HFFc6 (cell line): ENCODE measurements at regions not wholly inside any gene's neighbourhood (a gene's known extent, or its start where the extent isn't known, plus 50 kb on each side); places are given as distances from the start of the nearest gene placed in this dataset.
"Not testable (repeated sequence)": the region's sequence is repeated elsewhere in the genome, so short reads cannot be mapped to it uniquely, and the experiment has no call there.

ENCODE experiments used
- DNase-seq: peaks from one replicate; pipeline ENCODE4 v3.0.0-alpha.2; 2018
- H3K27ac Mint-ChIP-seq: 2 replicates; pipeline ENCODE4 v1.8.0; 2020; ENCODE audit warnings: mild to moderate bottlenecking, mixed read lengths
- H3K27me3 Mint-ChIP-seq: 2 replicates; pipeline ENCODE4 v1.8.0; 2021; ENCODE audit warnings: mild to moderate bottlenecking, moderate library complexity, mixed read lengths; ENCODE audit not compliant: insufficient read depth
- H3K36me3 Mint-ChIP-seq: 2 replicates; pipeline ENCODE4 v1.8.0; 2021; ENCODE audit warnings: low read depth, mixed read lengths
- H3K4me1 Mint-ChIP-seq: 2 replicates; pipeline ENCODE4 v1.8.0; 2020; ENCODE audit warnings: low read depth, mixed read lengths
- H3K4me3 Mint-ChIP-seq: 2 replicates; pipeline ENCODE4 v1.8.0; 2020; ENCODE audit warnings: mild to moderate bottlenecking, moderate library complexity, mixed read lengths
- H3K9me3 Mint-ChIP-seq: 2 replicates; pipeline ENCODE4 v1.8.0; 2020; ENCODE audit warnings: mild to moderate bottlenecking, mixed read lengths
- TF ChIP-seq, protein P1 (sequence below): fragments of 200-600 bp; sonication (generic); IDR thresholded peaks from 2 replicates; pipeline ENCODE4 v1.5.0; 2021; ENCODE audit warnings: antibody characterized with exemption, mild to moderate bottlenecking

DNA sequence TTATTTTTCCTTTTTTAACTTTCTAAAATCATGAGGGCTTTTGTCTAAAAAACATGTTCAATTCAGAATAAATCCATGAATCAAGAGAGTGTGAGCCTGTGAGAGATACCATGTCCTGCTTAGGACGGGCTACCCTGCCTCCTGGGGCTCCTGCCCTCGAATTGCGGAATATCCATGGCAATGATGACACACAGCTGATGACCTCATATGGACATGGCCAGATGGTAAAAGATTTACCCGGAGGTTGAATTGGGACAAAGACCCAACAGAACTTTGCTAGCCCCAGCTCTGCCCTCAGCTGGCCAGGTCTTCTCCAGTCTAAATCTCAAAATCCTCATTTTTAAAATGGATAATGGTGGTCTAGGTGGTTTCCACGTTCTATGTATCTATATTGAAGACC is 538.1 kb upstream of the API5 start:
- no peaks in the 10 kb centered on the region for H3K4me1 Mint-ChIP-seq
- H3K4me3 Mint-ChIP-seq, result no peak overlapping the region
- peaks cover 23% of the 10 kb centered on the region for H3K9me3 Mint-ChIP-seq
- no peaks in the 10 kb centered on the region for H3K36me3 Mint-ChIP-seq
- DNase-seq, result no peak
- H3K27ac Mint-ChIP-seq, result no peak overlapping the region
- H3K27me3 Mint-ChIP-seq, result no peaks in the 10 kb centered on the region
- TF ChIP-seq, protein P1, sequence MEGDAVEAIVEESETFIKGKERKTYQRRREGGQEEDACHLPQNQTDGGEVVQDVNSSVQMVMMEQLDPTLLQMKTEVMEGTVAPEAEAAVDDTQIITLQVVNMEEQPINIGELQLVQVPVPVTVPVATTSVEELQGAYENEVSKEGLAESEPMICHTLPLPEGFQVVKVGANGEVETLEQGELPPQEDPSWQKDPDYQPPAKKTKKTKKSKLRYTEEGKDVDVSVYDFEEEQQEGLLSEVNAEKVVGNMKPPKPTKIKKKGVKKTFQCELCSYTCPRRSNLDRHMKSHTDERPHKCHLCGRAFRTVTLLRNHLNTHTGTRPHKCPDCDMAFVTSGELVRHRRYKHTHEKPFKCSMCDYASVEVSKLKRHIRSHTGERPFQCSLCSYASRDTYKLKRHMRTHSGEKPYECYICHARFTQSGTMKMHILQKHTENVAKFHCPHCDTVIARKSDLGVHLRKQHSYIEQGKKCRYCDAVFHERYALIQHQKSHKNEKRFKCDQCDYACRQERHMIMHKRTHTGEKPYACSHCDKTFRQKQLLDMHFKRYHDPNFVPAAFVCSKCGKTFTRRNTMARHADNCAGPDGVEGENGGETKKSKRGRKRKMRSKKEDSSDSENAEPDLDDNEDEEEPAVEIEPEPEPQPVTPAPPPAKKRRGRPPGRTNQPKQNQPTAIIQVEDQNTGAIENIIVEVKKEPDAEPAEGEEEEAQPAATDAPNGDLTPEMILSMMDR, result no peak

DNA sequence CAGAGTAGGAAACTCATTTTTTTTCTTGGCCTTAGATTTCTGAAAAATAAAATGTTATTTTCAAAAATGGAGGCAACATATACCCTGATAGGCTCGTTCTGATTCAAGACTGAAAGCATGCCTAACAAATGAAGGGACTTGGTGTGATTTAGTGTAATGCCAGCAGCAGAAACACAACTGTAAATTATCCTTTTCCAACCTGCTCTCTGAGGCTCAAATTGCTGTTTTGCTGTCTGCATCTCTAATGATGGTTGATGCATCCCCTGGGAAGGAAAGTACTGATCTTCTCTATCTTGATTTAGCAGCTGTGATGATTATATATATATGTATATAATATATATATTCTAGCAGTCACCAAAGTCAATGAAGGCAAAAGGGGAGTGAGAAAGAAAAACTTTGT is 537.2 kb upstream of the API5 start:
- no peak for DNase-seq
- Mint-ChIP-seq H3K36me3 (no peaks in the 10 kb centered on the region), H3K27me3 (no peaks in the 10 kb centered on the region), H3K27ac (no peak overlapping the region), H3K4me1 (no peaks in the 10 kb centered on the region), H3K9me3 (peaks cover 23% of the 10 kb centered on the region), H3K4me3 (no peak overlapping the region)
- TF ChIP-seq, protein P1, result no peak

DNA sequence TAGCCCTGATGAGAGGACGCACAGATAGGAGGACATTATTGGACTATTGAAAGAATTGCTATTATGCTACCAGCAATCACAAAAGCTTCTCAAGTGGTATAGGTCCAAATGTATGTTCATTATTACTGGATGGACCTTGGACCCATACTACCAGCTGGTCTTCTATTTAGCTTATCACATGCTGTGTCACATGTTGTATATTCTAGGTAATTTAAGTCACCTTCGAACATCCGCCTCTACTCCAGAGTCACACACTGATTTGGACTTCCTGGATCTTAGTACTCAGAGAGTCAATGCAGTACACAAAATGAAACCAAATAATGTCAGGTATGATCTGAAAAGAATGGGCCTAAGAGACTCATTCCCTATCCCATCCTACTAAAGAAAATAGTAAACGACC is 534.0 kb upstream of the API5 start:
- Mint-ChIP-seq H3K4me1 (no peaks in the 10 kb centered on the region), H3K9me3 (peaks cover 23% of the 10 kb centered on the region), H3K36me3 (no peaks in the 10 kb centered on the region), H3K4me3 (no peak overlapping the region), H3K27ac (no peak overlapping the region), H3K27me3 (no peaks in the 10 kb centered on the region; the same call in 1 of the 2 replicates)
- TF ChIP-seq, protein P1, result no peak
- no peak for DNase-seq

DNA sequence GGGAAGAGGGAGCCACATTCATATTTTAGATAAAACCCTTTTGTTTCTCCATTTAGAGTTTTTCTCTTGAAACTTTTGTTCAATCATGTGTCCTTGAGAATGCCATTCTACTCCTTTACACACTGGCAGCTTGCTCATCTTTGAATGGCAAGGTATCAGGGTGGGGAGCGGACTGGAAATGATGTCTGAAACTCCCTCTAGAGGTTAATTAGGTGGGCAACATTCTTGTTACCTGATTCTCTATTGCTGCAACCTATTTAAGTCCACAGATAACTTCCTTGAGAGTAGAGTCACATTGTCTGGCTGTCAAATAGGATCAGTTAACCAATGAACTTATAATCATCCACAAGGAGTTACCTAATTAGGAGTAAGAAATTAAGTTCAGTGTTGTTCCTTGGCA is 533.6 kb upstream of the API5 start:
- Mint-ChIP-seq H3K9me3 (peaks cover 19% of the 10 kb centered on the region), H3K4me1 (no peaks in the 10 kb centered on the region), H3K36me3 (no peaks in the 10 kb centered on the region), H3K27ac (no peak overlapping the region), H3K27me3 (no peaks in the 10 kb centered on the region; the same call in 1 of the 2 replicates), H3K4me3 (no peak overlapping the region)
- DNase-seq, result no peak
- TF ChIP-seq, protein P1, result no peak

DNA sequence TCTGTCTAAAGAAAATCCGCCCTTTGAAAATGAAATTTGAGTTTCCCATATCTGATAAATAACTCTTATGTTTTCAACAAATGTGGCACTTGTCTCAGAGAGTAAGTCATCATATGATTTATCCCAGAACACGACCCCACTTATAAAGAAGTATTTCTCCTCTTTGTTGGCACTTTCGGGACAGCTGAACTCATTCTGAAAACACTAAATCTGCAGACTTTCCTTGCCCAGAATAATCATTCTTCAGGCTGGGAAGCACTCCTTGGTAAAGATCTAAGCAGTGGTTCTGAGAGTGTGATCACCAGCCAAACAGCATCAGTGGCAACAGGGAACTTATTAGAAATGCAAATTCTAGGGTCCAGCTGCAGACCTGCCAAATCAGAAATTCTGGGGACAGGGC is 532.2 kb upstream of the API5 start:
- H3K27ac Mint-ChIP-seq, result no peak overlapping the region
- H3K9me3 Mint-ChIP-seq, result peaks cover 16% of the 10 kb centered on the region
- no peak overlapping the region for H3K4me3 Mint-ChIP-seq
- H3K36me3 Mint-ChIP-seq, result no peaks in the 10 kb centered on the region
- no peaks in the 10 kb centered on the region for H3K4me1 Mint-ChIP-seq
- H3K27me3 Mint-ChIP-seq, result no peaks in the 10 kb centered on the region; the same call in 1 of the 2 replicates
- TF ChIP-seq, protein P1, result no peak
- no peak for DNase-seq

DNA sequence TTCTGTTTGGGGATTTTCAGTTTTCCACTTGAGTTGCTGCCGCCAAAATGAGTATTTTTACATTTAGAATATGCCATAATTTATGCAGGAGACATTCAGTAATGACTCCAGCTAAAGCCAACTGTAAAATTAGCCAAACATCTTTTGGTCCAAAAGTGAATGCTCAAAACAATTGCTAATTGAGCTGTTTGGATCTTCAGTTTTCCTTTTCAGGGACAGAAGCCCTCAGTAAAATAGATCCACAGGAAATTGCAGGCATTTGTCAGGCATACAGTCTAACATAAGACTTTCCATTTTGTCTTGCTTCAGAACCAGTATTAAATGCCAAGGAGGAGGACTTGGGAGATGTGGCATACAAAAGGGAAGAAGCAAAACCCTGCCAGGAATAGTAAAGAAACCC is 524.8 kb upstream of the API5 start:
- H3K27me3 Mint-ChIP-seq, result no peaks in the 10 kb centered on the region; the same call in 1 of the 2 replicates
- TF ChIP-seq, protein P1, result no peak
- DNase-seq, result no peak
- no peaks in the 10 kb centered on the region for H3K4me1 Mint-ChIP-seq
- H3K36me3 Mint-ChIP-seq, result no peaks in the 10 kb centered on the region
- no peak overlapping the region for H3K27ac Mint-ChIP-seq
- H3K9me3 Mint-ChIP-seq, result peaks cover 35% of the 10 kb centered on the region
- H3K4me3 Mint-ChIP-seq, result no peak overlapping the region

DNA sequence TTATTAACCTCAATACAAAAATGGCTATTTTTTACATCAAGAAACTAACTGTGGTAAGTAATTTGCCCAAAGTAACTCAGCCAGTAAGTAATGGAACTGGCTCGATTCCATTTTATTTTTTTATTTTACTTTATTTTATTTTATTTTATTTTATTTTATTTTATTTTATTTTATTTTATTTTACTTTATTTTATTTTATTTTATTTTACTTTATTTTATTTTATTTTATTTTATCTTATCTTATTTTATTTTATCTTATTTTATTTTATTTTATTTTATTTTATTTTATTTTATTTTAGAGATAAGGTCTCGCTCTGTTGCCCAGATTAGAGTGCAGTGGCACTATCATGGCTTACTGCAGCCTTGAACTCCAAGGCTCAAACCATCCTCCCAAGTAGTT is 516.3 kb upstream of the API5 start:
- not testable (repeated sequence) for H3K27ac Mint-ChIP-seq

More for the DNA sequence above, 516.3 kb upstream of the API5 start:
- H3K4me1 Mint-ChIP-seq, H3K27me3 Mint-ChIP-seq, DNase-seq, H3K36me3 Mint-ChIP-seq, H3K4me3 Mint-ChIP-seq: not testable (repeated sequence)
- peaks cover 15% of the 10 kb centered on the region for H3K9me3 Mint-ChIP-seq
